ENCODE measurements at regions not wholly inside any gene's neighbourhood (a gene's known extent, or its start where the extent isn't known, plus 50 kb on each side); places are given as distances from the start of the nearest gene placed in this dataset.
A peak's percentile ranks its signal among the peaks of the same experiment; 100 is the strongest.

- ATAC-seq (ENCODE audit: low FRiP score): peak; percentile 64
- no peak for TF ChIP-seq CTCF (IDR thresholded peaks at IDR 0.05)
- DNase-seq (ENCODE audit: low spot score): no peak
Observed at GRCh38 chr1:219271818-219272535, 98.3 kb downstream of the LYPLAL1 start.

- DNase-seq (ENCODE audit: low spot score): no peak
- ATAC-seq (ENCODE audit: low FRiP score): no peak
Observed at GRCh38 chr1:219269171-219269570, 95.5 kb downstream of the LYPLAL1 start.

DNA sequence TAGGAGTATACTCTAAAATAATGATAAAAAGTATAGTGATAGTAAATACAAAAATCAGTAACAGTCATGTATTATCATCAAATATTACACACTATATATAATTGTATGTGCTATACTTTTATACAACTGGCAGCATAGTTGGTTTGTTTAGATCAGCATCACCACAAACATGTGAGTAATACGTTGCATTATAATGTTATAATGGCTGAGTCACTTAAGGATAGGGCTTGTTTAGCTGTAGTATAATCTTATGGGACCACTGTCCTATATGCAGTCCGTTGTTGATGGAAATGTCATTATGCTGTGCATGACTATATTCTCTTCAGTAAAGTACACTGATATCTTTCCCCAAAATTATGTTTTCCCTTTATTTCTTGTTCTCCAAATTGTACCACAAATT, 92.8 kb downstream of the LYPLAL1 start:
- ATAC-seq (ENCODE audit: low FRiP score) (no peak), DNase-seq (ENCODE audit: low spot score) (no peak)
- TF ChIP-seq CTCF (IDR thresholded peaks at IDR 0.05): no peak

More at GRCh38 chr1:219269171-219269570, 95.5 kb downstream of the LYPLAL1 start:
- no peak for TF ChIP-seq CTCF (IDR thresholded peaks at IDR 0.05)

DNA sequence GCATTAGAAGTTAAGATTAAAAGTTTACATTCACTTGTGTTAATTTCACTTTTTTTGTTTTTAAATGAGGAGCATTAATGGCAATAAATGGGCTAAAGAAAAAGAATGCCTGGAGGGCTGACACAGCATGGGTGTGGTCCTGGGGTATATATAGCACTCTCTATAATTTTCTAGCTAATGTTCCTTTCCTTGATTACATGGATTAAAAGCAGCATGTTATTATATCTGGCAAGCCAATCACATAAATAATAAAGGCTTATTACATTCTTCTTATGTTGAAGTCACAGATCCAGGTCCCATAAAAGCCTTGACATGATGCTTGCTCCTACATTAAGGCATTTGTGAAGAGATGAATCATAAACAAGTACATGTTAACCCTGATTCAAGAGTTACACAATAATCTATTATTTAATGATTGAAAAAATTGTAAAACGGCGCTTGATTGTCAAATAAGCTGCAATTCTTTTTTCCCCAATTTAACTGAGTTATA, 91.4 kb downstream of the LYPLAL1 start:
- TF ChIP-seq CTCF (IDR thresholded peaks at IDR 0.05): no peak
- no peak for DNase-seq (ENCODE audit: low spot score)
- ATAC-seq (ENCODE audit: low FRiP score): no peak

DNA sequence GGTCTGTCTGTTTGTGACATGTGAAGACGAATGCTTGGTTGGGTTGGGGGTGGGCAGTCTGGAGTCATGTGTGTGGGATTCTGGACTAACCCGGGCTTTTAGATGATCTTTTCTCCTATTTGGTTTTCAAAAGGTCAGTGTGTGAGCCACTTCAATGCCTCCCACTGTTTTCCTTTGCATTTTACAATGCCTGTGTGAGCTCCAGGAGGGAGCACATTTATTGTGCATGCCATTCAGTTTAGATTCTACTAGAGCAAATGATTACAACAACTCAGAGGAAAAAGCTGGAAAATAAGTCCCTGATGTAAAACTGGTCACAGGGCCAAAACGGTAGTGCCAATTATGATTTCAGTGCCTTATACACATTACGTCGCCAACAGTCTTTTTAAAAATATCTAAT, 90.9 kb downstream of the LYPLAL1 start:
- no peak for TF ChIP-seq CTCF (IDR thresholded peaks at IDR 0.05)
- no peak for ATAC-seq (ENCODE audit: low FRiP score)

More for the DNA sequence above, 90.9 kb downstream of the LYPLAL1 start:
- no peak for DNase-seq (ENCODE audit: low spot score)

Measured in omental fat pad (tissue), 3 donors.